Mucosa of descending colon (tissue), 3 donors: ENCODE measurements at regions not wholly inside any gene's neighbourhood (a gene's known extent, or its start where the extent isn't known, plus 50 kb on each side); places are given as distances from the start of the nearest gene placed in this dataset.

Experiments
- ATAC-seq: fragments of 200-7000 bp; cut with Tn5 transposase; one replicate; pipeline ENCODE4 v1.9.1; 2020; ENCODE audit warnings: mild to moderate bottlenecking, moderate library complexity
- DNase-seq, 3 donors: peaks; one replicate each; pipeline ENCODE4 v3.0.0-alpha.2; 2020
- H3K36me3 ChIP-seq: fragments of 200-600 bp; one replicate; pipeline ENCODE4 v1.8.0; 2021; ENCODE audit warnings: low read depth, mild to moderate bottlenecking
- H3K4me1 ChIP-seq: fragments of 200-600 bp; one replicate; pipeline ENCODE4 v1.8.0; 2021; ENCODE audit warnings: low read depth, mild to moderate bottlenecking
- H3K4me3 ChIP-seq: fragments of 200-600 bp; one replicate; pipeline ENCODE4 v1.8.0; 2021; ENCODE audit warnings: mild to moderate bottlenecking
- H3K9me3 ChIP-seq: fragments of 200-600 bp; one replicate; pipeline ENCODE4 v1.8.0; 2021; ENCODE audit warnings: mild to moderate bottlenecking
- CTCF ChIP-seq: fragments of 200-600 bp; IDR thresholded peaks from one replicate; pipeline ENCODE4 v1.8.0; 2022; ENCODE audit warnings: antibody characterized with exemption, mild to moderate bottlenecking
- intact Hi-C, 2 donors: fragments of 100-400 bp; cut with DNase I in 1 of 2; cut with micrococcal nuclease in 1 of 2; formaldehyde crosslinking; loops; one replicate each; pipeline versions ENCODE4 v1.11.0 to v1.11.1; 2022; cut with DNase I, micrococcal nuclease
- donor health status: DM: no; HTN: no; CAD: no; lungs with moderate emphysema.
- donor health status: DM: no; HTN: no; CAD: no.
- donor health status: DM: no; HTN: yes; CAD: no.

DNA sequence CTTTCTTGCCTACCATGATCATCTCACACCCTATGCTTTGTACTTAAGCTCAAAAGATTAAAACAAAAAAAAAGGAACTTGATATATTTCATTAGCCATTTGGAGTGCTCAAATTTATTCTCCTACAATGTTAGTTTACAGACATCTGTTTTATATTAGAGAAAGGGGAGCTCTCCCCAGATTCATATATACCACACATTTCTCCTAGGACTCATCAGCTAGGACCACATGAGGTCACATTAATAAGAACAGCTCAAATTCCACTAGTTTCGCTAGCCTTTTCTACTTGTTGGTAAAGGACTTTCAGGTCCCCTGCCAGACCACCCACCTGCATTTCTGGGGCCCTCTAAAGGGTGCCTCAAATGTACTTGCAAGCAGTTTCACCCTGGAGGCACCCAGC is 151.2 kb upstream of the MMADHC start:
- no peaks in the 10 kb centered on the region for H3K4me1 ChIP-seq
- intact Hi-C loops: no loop called here
- H3K9me3 ChIP-seq: no peaks in the 10 kb centered on the region
- no peak for DNase-seq
- TF ChIP-seq CTCF: no peak
- H3K4me3 ChIP-seq: no peak overlapping the region
- H3K36me3 ChIP-seq: no peaks in the 10 kb centered on the region
- ATAC-seq: no peak

DNA sequence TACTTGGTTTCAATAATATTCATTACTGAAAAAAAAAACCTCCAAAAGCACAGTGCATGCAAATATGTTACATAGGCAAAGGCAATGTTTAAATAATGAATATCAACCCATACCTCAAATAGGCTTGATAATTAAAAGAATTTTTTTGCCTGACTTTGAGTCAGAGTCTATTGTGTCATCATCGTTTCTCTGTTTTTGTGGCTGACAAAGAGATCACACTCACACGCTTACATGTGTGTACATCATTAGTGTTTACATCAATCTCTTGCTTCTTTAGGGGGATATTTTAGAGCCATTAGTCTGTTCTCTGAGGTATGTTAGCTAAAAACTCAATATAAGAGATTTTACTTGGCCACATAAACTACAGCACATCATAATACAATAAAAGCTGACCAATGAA is 150.3 kb upstream of the MMADHC start:
- DNase-seq (no peak), ATAC-seq (no peak)
- no peaks in the 10 kb centered on the region for H3K36me3 ChIP-seq
- no peak for TF ChIP-seq CTCF
- no peaks in the 10 kb centered on the region for H3K9me3 ChIP-seq
- H3K4me1 ChIP-seq: no peaks in the 10 kb centered on the region
- intact Hi-C loops: no loop called here
- no peak overlapping the region for H3K4me3 ChIP-seq

- Histone ChIP-seq H3K36me3 (no peaks in the 10 kb centered on the region), H3K4me3 (no peak overlapping the region), H3K4me1 (no peaks in the 10 kb centered on the region), H3K9me3 (no peaks in the 10 kb centered on the region)
- intact Hi-C loops: no loop called here
- no peak for TF ChIP-seq CTCF
- no peak for DNase-seq
- no peak for ATAC-seq
Measured at GRCh38 chr2:149735237-149735958, 147.8 kb upstream of the MMADHC start.

GRCh38 chr2:149733936-149734685 is 146.5 kb upstream of the MMADHC start:
- H3K36me3 ChIP-seq: no peaks in the 10 kb centered on the region
- DNase-seq: no peak
- intact Hi-C loops: no loop called here
- no peak for TF ChIP-seq CTCF
- H3K4me1 ChIP-seq: no peaks in the 10 kb centered on the region
- H3K4me3 ChIP-seq: no peak overlapping the region
- ATAC-seq: no peak
- no peaks in the 10 kb centered on the region for H3K9me3 ChIP-seq

DNA sequence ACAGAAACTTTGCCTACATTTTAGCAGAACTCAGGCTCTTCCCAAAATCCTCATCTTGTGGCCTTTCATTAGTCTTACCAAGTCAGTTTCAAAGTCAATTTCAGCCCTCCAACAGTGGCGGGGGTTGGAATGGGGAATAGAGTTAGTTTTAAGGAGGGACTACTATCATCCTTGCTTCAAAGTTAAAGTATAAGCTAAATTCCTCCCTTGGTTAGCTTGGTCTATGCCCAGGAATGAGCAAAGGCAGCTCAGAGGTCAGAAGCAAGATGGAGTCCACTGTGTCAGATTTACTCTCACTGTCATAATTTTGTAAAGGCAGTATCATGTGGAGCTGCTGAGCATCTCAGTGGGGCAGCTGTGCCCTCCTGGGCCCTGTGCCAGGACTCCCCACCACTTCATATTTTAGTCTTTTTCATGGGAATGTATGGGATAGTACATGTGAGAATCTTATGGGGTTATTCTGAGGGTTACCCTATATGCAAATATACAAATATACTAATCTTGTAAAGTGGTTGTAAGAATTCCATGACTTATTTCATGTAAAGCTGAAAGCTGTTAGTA is 145.2 kb upstream of the MMADHC start:
- Histone ChIP-seq H3K9me3 (no peaks in the 10 kb centered on the region), H3K36me3 (no peaks in the 10 kb centered on the region), H3K4me1 (no peaks in the 10 kb centered on the region), H3K4me3 (no peak overlapping the region)
- intact Hi-C loops: no loop called here
- no peak for TF ChIP-seq CTCF
- DNase-seq (no peak), ATAC-seq (no peak)
